Stimulated activated naive CD4-positive, alpha-beta T cell treated with Interleukin-2 at 50 U/mL for 16 hours (primary cell): ENCODE measurements at regions not wholly inside any gene's neighbourhood (a gene's known extent, or its start where the extent isn't known, plus 50 kb on each side); places are given as distances from the start of the nearest gene placed in this dataset.

Experiments used
- DNase-seq: peaks from one replicate; lab custom pipeline; 2025; lab: John Stamatoyannopoulos, UW

DNA sequence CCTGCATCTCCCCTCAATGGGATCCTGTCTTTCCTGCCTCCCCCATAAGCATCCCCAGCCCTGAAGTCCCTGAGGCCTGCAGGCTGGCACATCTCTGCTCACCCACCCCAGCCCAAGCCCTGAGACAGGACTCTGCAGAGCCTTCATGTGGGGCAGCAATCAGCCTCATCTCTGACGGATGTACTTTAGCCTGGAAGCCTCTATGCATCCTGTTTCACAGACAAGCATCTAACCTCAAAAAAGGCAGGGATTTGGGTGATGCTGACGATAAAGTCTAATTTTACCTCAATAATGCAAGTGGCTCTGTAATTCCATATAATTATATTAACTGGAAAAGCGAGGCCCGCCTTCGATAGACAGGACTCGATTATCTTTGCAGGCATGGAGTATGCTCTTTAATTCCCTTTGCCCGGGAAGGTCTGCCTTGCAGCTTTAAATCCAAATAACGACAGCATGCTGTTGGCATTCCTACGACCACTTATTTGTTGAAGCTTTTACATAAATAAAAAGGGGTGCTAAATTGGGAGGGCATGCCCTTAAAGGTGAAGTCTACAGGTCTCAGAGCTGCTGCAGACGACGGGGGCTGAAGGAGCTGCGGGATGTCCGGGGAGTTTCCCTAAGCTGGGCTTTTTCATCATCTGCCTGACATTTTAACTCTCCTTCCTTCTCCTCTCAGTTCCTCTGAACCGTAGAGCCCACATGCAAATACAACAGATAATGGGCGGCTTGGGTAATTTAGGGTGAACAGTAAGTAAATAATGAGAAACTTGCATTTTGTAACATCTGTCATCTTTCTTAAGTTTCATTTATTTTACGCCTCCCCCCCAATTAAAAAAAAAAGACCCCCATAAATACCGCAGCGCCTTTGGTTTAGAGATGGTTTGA lies 211.5 kb downstream of the URI1 start:
- no peak for DNase-seq

GRCh38 chr19:30154410-30154809 lies 212.4 kb downstream of the URI1 start:
- DNase-seq, result no peak

GRCh38 chr19:30155381-30156200 lies 213.6 kb downstream of the URI1 start:
- DNase-seq, result no peak

- DNase-seq, result no peak
Observed at GRCh38 chr19:30156646-30157045, 214.6 kb downstream of the URI1 start.

- DNase-seq, result no peak
Observed at GRCh38 chr19:30158067-30158892, 213.9 kb upstream of the ZNF536 start.

DNA sequence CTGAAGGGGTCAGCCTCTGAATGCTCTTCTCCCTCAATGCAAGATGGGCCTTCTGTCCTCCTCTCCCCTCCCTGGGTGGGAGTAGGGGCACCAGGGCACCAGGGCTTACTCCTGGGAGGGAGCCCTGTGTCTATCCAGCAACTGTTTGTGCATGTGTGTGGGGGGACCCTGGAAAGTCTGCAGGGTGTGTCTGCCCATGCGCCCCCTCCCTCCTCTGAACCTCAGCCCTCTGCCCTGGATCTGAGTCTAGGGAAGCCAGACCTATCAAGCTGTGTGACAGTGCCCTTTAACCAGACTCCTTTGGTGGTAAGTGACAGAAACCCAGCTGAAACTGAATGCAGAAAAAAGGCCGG lies 213.3 kb upstream of the ZNF536 start:
- no peak for DNase-seq

DNA sequence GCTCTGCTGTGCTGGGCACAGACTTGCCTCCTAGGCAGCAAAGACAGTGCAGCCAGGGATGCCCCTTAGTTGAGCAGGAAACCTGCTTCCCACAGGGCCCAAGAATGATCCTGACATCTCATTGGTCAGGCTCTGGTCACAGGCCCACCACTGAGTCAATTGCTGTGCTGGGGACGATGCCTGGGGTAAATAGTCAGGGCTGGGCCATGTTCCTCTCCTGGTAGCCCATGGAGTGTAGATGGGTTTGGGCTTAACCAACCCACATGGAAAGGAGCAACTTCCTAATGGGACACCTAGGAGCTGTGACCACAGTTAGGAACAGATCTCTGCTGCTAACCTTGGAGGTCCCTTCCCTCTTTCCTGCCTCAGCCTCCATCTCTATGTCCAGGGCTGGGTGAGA lies 212.5 kb upstream of the ZNF536 start:
- DNase-seq, result no peak

- DNase-seq, result no peak
Observed at GRCh38 chr19:30160426-30160825, 211.8 kb upstream of the ZNF536 start.

- no peak for DNase-seq
Observed at GRCh38 chr19:30161021-30161655, 211.0 kb upstream of the ZNF536 start.

DNA sequence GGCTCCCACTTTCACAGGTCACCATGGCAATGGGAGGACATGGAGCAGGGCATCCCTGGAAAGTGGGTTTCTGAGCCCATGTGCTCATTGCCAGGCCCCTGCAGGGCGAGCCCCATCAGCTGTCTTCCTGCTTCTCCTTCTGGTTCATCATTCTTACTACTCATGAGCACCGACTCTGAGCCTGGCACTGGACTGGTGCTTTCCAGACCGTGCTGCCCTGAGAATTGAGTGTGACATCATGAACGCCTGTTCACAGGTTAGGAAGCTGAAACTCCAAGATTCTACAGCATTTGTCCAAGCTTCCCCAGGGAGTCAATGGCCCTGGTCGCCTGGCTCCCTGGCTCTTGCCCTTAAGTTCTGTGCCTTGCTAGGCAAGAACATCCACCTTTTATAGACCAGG lies 210.4 kb upstream of the ZNF536 start:
- no peak for DNase-seq

DNA sequence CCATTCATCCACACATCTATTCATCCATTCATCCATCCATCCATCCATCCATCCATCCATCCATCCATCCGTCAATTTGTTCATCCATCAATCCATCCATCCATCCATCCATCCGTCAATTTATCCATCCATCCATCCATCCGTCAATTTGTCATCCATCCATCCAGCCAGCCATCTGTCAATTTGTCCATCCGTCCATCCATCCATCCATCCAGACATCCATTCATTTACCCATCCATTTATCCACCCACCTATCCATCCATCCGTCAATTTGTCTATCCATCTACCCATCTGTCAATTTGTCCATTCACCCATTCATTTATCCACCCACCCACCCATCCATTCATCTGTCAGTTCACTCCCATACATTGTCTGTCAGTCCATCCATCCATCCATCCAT lies 209.5 kb upstream of the ZNF536 start:
- no peak for DNase-seq

- no peak for DNase-seq
Observed at GRCh38 chr19:30163663-30164062, 208.5 kb upstream of the ZNF536 start.

GRCh38 chr19:30165228-30165813 lies 206.9 kb upstream of the ZNF536 start:
- no peak for DNase-seq

GRCh38 chr19:30167206-30167868 lies 204.8 kb upstream of the ZNF536 start:
- DNase-seq, result no peak

- no peak for DNase-seq
Observed at GRCh38 chr19:30167976-30168635, 204.1 kb upstream of the ZNF536 start.

GRCh38 chr19:30168760-30169159 lies 203.4 kb upstream of the ZNF536 start:
- no peak for DNase-seq

GRCh38 chr19:30169196-30169900 lies 202.8 kb upstream of the ZNF536 start:
- no peak for DNase-seq

- no peak for DNase-seq
Observed at GRCh38 chr19:30170081-30170480, 202.1 kb upstream of the ZNF536 start.

- no peak for DNase-seq
Observed at GRCh38 chr19:30170495-30171137, 201.6 kb upstream of the ZNF536 start.
